ENCODE measurements at regions not wholly inside any gene's neighbourhood (a gene's known extent, or its start where the extent isn't known, plus 50 kb on each side); places are given as distances from the start of the nearest gene placed in this dataset.
"Not testable (repeated sequence)": the region's sequence is repeated elsewhere in the genome, so short reads cannot be mapped to it uniquely, and the experiment has no call there.

- POLR2A ChIA-PET, result no interaction called here
- no peak for TF ChIP-seq CTCF (IDR thresholded peaks at IDR 0.05; ENCODE audit: insufficient read depth, low read depth, low read length)
- CTCF ChIA-PET, result no interaction called here
- no peaks in the 10 kb centered on the region for H3K27me3 ChIP-seq (ENCODE audit: control insufficient read depth, insufficient read depth, low read length)
- no peak for DNase-seq (ENCODE audit: low read depth)
- no peak overlapping the region for H3K4me3 ChIP-seq (ENCODE audit: low read depth, low read length)
- H3K36me3 ChIP-seq (ENCODE audit: control insufficient read depth, insufficient read depth, low read length), result no peaks in the 10 kb centered on the region
These were observed 158.2 kb upstream of the SMIM31 start for GRCh38 chr4:164595751-164596150.

- no peak for DNase-seq (ENCODE audit: low read depth)
- Histone ChIP-seq H3K27me3 (ENCODE audit: control insufficient read depth, insufficient read depth, low read length) (no peaks in the 10 kb centered on the region), H3K4me3 (ENCODE audit: low read depth, low read length) (no peak overlapping the region), H3K36me3 (ENCODE audit: control insufficient read depth, insufficient read depth, low read length) (no peaks in the 10 kb centered on the region)
- TF ChIP-seq CTCF (IDR thresholded peaks at IDR 0.05; ENCODE audit: insufficient read depth, low read depth, low read length), result no peak
- ChIA-PET CTCF (no interaction called here), POLR2A (no interaction called here)
These were observed 157.5 kb upstream of the SMIM31 start for GRCh38 chr4:164596318-164596878.

- Histone ChIP-seq H3K36me3 (ENCODE audit: control insufficient read depth, insufficient read depth, low read length) (no peaks in the 10 kb centered on the region), H3K4me3 (ENCODE audit: low read depth, low read length) (no peak overlapping the region), H3K27me3 (ENCODE audit: control insufficient read depth, insufficient read depth, low read length) (no peaks in the 10 kb centered on the region)
- DNase-seq (ENCODE audit: low read depth), result no peak
- TF ChIP-seq CTCF (IDR thresholded peaks at IDR 0.05; ENCODE audit: insufficient read depth, low read depth, low read length), result no peak
- CTCF ChIA-PET, result no interaction called here
- POLR2A ChIA-PET, result no interaction called here
These were observed 157.0 kb upstream of the SMIM31 start for GRCh38 chr4:164596927-164597326.

GRCh38 chr4:164601653-164602052, 152.3 kb upstream of the SMIM31 start:
- ChIA-PET CTCF (no interaction called here), POLR2A (no interaction called here)
- no peaks in the 10 kb centered on the region for H3K27me3 ChIP-seq (ENCODE audit: control insufficient read depth, insufficient read depth, low read length)
- no peak for DNase-seq (ENCODE audit: low read depth)
- H3K4me3 ChIP-seq (ENCODE audit: low read depth, low read length), result no peak overlapping the region
- no peak for TF ChIP-seq CTCF (IDR thresholded peaks at IDR 0.05; ENCODE audit: insufficient read depth, low read depth, low read length)
- no peaks in the 10 kb centered on the region for H3K36me3 ChIP-seq (ENCODE audit: control insufficient read depth, insufficient read depth, low read length)

- H3K36me3 ChIP-seq (ENCODE audit: control insufficient read depth, insufficient read depth, low read length); DNase-seq (ENCODE audit: low read depth); H3K27me3 ChIP-seq (ENCODE audit: control insufficient read depth, insufficient read depth, low read length); POLR2A ChIA-PET; H3K4me3 ChIP-seq (ENCODE audit: low read depth, low read length): not testable (repeated sequence)
- CTCF ChIA-PET, result interaction anchor here (0.6 to 0.9 kb wide), 3 partner anchors 8 to 162 kb away, joined by 3 to 4 read pairs (median 3); no protein-coding TSS in a partner anchor
These were observed 148.1 kb upstream of the SMIM31 start for GRCh38 chr4:164605791-164606190.

GRCh38 chr4:164606478-164606877, 147.5 kb upstream of the SMIM31 start:
- POLR2A ChIA-PET, result no interaction called here
- no peak overlapping the region for H3K4me3 ChIP-seq (ENCODE audit: low read depth, low read length)
- H3K36me3 ChIP-seq (ENCODE audit: control insufficient read depth, insufficient read depth, low read length), result no peaks in the 10 kb centered on the region
- no peaks in the 10 kb centered on the region for H3K27me3 ChIP-seq (ENCODE audit: control insufficient read depth, insufficient read depth, low read length)
- no peak for DNase-seq (ENCODE audit: low read depth)
- TF ChIP-seq CTCF (IDR thresholded peaks at IDR 0.05; ENCODE audit: insufficient read depth, low read depth, low read length), result no peak
- CTCF ChIA-PET, result interaction anchor here (0.6 to 0.9 kb wide), 3 partner anchors 8 to 163 kb away, joined by 3 to 4 read pairs (median 3); no protein-coding TSS in a partner anchor

All from BJ (cell line).